ENCODE measurements at regions not wholly inside any gene's neighbourhood (a gene's known extent, or its start where the extent isn't known, plus 50 kb on each side); places are given as distances from the start of the nearest gene placed in this dataset.

DNA sequence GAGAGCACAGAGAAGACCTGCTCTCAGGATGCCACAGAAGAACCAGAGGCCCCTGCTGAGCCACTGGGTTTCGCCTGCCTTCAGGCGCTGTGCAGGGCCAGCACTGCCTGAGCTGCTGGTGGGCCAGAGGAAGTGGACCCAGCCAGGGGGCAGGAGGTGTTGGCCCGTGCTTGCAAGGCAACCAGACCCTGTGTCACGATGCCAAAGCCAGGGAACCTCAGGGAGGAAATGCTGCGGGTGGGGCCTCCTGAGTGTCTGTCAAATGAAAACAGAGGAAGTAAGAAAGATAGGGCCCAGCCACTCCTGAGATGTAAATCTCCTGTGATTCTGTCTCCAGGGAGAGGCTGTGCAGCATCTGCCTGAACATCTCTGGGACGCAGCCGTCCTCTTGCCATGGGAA, 58.1 kb upstream of the ADORA2B start:
- H3K4me3 ChIP-seq (ENCODE audit: low read depth, low read length): no peak overlapping the region
- in situ Hi-C loops (cut with HindIII; ENCODE audit: low sequenced_read_pairs): no loop called here
- TF ChIP-seq, protein P1, sequence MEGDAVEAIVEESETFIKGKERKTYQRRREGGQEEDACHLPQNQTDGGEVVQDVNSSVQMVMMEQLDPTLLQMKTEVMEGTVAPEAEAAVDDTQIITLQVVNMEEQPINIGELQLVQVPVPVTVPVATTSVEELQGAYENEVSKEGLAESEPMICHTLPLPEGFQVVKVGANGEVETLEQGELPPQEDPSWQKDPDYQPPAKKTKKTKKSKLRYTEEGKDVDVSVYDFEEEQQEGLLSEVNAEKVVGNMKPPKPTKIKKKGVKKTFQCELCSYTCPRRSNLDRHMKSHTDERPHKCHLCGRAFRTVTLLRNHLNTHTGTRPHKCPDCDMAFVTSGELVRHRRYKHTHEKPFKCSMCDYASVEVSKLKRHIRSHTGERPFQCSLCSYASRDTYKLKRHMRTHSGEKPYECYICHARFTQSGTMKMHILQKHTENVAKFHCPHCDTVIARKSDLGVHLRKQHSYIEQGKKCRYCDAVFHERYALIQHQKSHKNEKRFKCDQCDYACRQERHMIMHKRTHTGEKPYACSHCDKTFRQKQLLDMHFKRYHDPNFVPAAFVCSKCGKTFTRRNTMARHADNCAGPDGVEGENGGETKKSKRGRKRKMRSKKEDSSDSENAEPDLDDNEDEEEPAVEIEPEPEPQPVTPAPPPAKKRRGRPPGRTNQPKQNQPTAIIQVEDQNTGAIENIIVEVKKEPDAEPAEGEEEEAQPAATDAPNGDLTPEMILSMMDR (IDR thresholded peaks at IDR 0.05; ENCODE audit: low read depth, low read length): no peak
- no peak for DNase-seq (ENCODE audit: low read depth, low spot score)

DNA sequence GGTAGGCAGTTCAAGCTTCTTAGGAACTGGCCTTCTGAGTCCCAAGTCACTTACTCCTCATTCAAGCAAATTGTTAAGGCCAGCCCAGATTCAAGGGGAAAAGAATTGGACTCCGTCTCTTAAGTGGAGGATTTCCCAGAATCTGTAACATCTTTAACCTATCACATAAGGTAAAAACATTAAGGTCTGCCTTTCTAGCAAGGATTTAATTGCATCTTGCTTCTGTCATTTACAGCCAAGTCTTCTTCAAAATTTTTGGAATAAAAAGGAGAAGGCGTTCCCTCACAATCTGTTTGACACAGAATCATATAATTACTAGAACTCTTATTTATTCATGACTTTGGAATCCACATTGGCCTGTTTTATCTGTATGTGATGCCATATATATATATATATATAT, 56.5 kb upstream of the ADORA2B start:
- no peak for DNase-seq (ENCODE audit: low read depth, low spot score)
- TF ChIP-seq, protein P1 (IDR thresholded peaks at IDR 0.05; ENCODE audit: low read depth, low read length): no peak
- no peak overlapping the region for H3K4me3 ChIP-seq (ENCODE audit: low read depth, low read length)
- in situ Hi-C loops (cut with HindIII; ENCODE audit: low sequenced_read_pairs): no loop called here

DNA sequence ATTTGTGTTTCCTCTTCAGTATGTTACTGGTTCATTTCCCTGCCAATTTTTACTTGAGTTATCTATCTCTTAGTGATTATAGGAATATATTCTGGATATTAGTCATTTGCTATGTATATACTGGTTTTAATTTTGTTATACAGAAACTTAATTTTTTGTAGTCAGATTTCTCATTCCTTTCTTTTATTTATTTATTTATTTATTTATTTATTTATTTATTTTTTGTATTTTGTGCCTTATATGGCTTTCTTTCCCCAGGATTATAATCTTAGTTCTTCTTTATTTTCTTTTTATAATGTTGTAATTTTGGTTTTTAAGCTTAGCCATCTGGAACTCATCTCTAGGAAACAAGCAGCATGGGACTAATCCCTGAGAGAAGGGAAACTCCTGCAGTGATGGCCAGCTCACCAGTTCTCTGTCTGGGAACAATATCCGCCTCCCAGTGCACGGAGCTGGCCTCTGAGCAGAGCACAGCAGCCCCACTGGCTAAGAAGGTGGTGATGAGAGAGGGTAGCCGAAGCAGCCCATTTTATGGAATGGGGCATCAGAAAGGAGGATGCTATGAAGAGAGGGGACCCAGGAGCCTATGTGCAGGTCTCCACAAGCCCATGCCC, 54.5 kb upstream of the ADORA2B start:
- TF ChIP-seq, protein P1 (IDR thresholded peaks at IDR 0.05; ENCODE audit: low read depth, low read length): no peak
- in situ Hi-C loops (cut with HindIII; ENCODE audit: low sequenced_read_pairs): no loop called here
- no peak overlapping the region for H3K4me3 ChIP-seq (ENCODE audit: low read depth, low read length)
- DNase-seq (ENCODE audit: low read depth, low spot score): no peak

GRCh38 chr17:15891318-15891717, 53.6 kb upstream of the ADORA2B start:
- in situ Hi-C loops (cut with HindIII; ENCODE audit: low sequenced_read_pairs): no loop called here
- DNase-seq (ENCODE audit: low read depth, low spot score): peak; percentile 24
- no peak overlapping the region for H3K4me3 ChIP-seq (ENCODE audit: low read depth, low read length)
- TF ChIP-seq, protein P1 (IDR thresholded peaks at IDR 0.05; ENCODE audit: low read depth, low read length): no peak

DNA sequence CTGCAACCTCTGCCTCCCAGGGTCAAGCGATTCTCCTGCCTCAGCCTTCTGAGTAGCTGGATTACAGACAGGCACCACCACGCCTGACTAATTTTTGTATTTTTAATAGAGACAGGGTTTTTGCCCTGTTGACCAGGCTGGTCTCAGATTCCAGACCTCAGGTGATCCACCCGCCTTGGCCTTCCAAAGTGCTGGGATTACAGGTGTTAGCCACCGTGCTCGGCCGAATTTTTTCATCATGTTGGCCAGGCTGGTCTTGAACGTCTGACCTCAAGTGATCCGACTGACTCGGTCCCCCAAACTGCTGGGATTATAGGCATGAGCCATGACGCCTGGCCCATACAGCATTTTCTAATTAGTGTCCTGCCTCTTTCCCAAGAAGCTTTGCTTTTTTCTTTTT, 52.7 kb upstream of the ADORA2B start:
- H3K4me3 ChIP-seq (ENCODE audit: low read depth, low read length): no peak overlapping the region
- in situ Hi-C loops (cut with HindIII; ENCODE audit: low sequenced_read_pairs): no loop called here
- TF ChIP-seq, protein P1 (IDR thresholded peaks at IDR 0.05; ENCODE audit: low read depth, low read length): no peak
- DNase-seq (ENCODE audit: low read depth, low spot score): no peak

- peak; percentile 66 for DNase-seq (ENCODE audit: low read depth, low spot score)
- TF ChIP-seq, protein P1 (IDR thresholded peaks at IDR 0.05; ENCODE audit: low read depth, low read length): no peak
- H3K4me3 ChIP-seq (ENCODE audit: low read depth, low read length): no peak overlapping the region
- in situ Hi-C loops (cut with HindIII; ENCODE audit: low sequenced_read_pairs): no loop called here
Observed at GRCh38 chr17:15892731-15893657, 51.9 kb upstream of the ADORA2B start.

Measured in astrocyte of the spinal cord (primary cell).